NCI-H82 treated with DMSO at 0.1 percent for 48 hours (cell line): ENCODE measurements at regions not wholly inside any gene's neighbourhood (a gene's known extent, or its start where the extent isn't known, plus 50 kb on each side); places are given as distances from the start of the nearest gene placed in this dataset.

Experiments
- DNase-seq: peaks from one replicate; lab custom pipeline; 2025; ENCODE audit not compliant: unreplicated experiment; lab: John Stamatoyannopoulos, UW

DNA sequence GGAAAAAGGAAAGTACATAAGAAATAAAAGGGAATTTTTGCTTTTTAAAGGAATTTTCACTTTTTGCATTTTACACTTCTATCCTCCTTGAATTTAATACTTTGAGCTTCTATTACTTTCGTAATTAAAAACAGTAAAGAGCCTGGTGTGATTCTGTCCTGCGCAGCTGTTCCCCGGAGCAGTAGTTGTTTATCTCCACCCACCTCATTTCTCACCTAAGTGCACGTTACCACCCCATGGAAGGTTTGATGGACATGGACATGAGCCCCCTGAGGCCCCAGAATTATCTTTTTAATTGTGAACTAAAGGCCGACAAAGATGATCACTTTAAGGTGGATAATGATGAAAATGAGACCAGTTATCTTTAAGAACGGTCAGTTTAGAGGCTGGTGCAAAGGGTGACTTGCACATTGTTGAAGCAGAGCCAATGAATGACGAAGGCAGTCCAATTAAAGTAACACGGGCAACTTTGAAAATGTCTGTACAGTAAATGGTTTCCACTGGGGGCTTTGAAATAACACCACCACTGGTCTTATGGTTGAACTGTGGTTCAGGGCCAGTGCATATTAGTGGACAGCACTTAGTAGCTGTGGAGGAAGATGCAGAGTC is 52.1 kb upstream of the TEX13D start:
- DNase-seq: no peak

DNA sequence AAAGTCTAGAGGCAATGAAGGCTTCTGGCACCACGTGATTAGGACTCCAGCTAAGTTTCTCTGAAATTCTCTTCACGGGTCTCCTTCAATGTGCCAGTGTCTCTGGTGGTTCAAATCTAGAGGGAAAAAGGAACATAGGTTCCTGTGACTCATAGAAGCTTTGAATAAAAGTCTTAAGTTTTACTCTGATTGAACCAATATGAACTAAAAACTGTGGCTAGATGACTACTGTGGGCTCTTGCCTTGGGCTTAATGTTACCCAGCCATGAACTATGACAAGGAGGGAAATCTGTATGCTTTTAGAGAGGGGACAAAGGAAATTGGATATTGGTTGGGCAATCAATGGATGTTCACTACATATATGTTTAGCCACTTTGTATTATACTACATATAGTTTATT is 49.9 kb upstream of the TEX13D start:
- no peak for DNase-seq
